SU-DHL-6 (cell line): ENCODE measurements at regions not wholly inside any gene's neighbourhood (a gene's known extent, or its start where the extent isn't known, plus 50 kb on each side); places are given as distances from the start of the nearest gene placed in this dataset.

Experiments used
- H2AFZ ChIP-seq: fragments of 200-600 bp; sonication (generic); 2 replicates; pipeline ENCODE4 v1.6.1; 2014; ENCODE audit warnings: low read depth, mild to moderate bottlenecking, moderate library complexity, mixed read lengths, antibody characterized with exemption, low read length; ENCODE audit not compliant: severe bottlenecking
- H3F3A ChIP-seq: fragments of 200-600 bp; shearing (Covaris generic); 2 replicates; pipeline ENCODE4 v1.6.0; 2016; ENCODE audit warnings: antibody characterized with exemption, mild to moderate bottlenecking; ENCODE audit not compliant: insufficient read depth
- H3K27ac ChIP-seq: fragments of 200-600 bp; sonication (generic); 2 replicates; pipeline ENCODE4 v1.5.1; 2016; ENCODE audit warnings: low read depth, mild to moderate bottlenecking, low read length, moderate library complexity, mixed read lengths
- H3K27me3 ChIP-seq: fragments of 200-600 bp; sonication (generic), shearing (Covaris generic); 2 replicates; pipeline ENCODE4 v1.6.0; 2014; ENCODE audit warnings: mild to moderate bottlenecking, low read length
- H3K36me3 ChIP-seq: fragments of 200-600 bp; sonication (generic); 2 replicates; pipeline ENCODE4 v1.6.1; 2014; ENCODE audit warnings: mild to moderate bottlenecking, low read length, mixed read lengths
- H3K4me2 ChIP-seq: fragments of 300-600, 200-600 bp; shearing (Covaris generic), sonication (generic); 2 replicates; pipeline ENCODE4 v1.6.0; 2014; ENCODE audit warnings: low read length, low read depth, mild to moderate bottlenecking; ENCODE audit not compliant: poor library complexity, severe bottlenecking
- H3K4me3 ChIP-seq: fragments of 200-600 bp; sonication (generic); 2 replicates; pipeline ENCODE4 v1.5.1; 2014; ENCODE audit warnings: antibody characterized with exemption, low read length, mild to moderate bottlenecking, mixed read lengths; ENCODE audit not compliant: insufficient read depth, poor library complexity, severe bottlenecking
- H3K79me2 ChIP-seq: fragments of 200-600 bp; sonication (generic); 2 replicates; pipeline ENCODE4 v1.6.1; 2014; ENCODE audit warnings: mild to moderate bottlenecking, low read length, moderate library complexity; ENCODE audit not compliant: insufficient read depth
- H3K9ac ChIP-seq: fragments of 200-600 bp; sonication (generic); 2 replicates; pipeline ENCODE4 v1.7.0; 2014; ENCODE audit warnings: mild to moderate bottlenecking, low read length
- H3K9me2 ChIP-seq: fragments of 200-600 bp; sonication (generic); replicated peaks from 2 replicates; pipeline ENCODE4 v1.6.1; 2014; ENCODE audit warnings: low read length; ENCODE audit not compliant: insufficient read depth
- H3K9me3 ChIP-seq: fragments of 200-600 bp; sonication (generic); 2 replicates; pipeline ENCODE4 v1.6.1; 2014; ENCODE audit warnings: low read length, mixed read lengths; ENCODE audit not compliant: insufficient read depth
- H4K20me1 ChIP-seq: fragments of 200-600 bp; sonication (generic); 2 replicates; pipeline ENCODE4 v1.6.1; 2014; ENCODE audit warnings: low read depth, mild to moderate bottlenecking, antibody characterized with exemption, low read length, moderate library complexity, mixed read lengths
- EZH2phosphoT487 ChIP-seq: fragments of 200-600 bp; sonication (generic), shearing (Covaris generic); conservative IDR thresholded peaks from 2 replicates; pipeline ENCODE4 v1.6.1; 2018; ENCODE audit warnings: mild to moderate bottlenecking, antibody characterized with exemption, low read length, moderate library complexity, mixed read lengths
- TF ChIP-seq, protein P1 (sequence below): fragments of 200-600 bp; sonication (generic); IDR thresholded peaks from one replicate; pipeline ENCODE4 v1.5.1; 2017; ENCODE audit warnings: antibody characterized with exemption, mild to moderate bottlenecking, low read length, moderate library complexity; ENCODE audit not compliant: insufficient read depth, poor library complexity, severe bottlenecking

DNA sequence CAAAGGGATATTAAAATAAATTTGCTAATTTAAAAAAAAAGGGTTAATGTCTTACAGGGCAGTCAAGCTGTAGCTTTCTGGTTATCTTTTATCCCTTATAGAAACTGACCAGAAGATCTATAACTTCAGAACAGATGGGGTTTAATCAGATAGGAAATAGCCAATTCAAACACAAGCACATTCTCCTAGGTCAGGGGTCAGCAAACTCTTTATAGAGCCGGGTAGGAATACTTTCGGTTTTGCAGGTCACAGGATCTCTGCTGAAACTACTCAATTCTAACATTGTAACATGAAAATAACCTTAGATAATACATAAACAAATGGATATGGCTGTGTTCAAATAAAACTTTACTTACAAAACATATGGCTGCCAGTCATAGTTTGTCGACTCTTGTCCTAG, 479.8 kb downstream of the ADRA2A start:
- Histone ChIP-seq H3K4me3 (no peak overlapping the region), H3K36me3 (no peaks in the 10 kb centered on the region), H4K20me1 (no peaks in the 10 kb centered on the region), H3K4me2 (no peak overlapping the region), H3K27me3 (no peaks in the 10 kb centered on the region), H2AFZ (no peak overlapping the region), H3K9me2 (no peaks in the 10 kb centered on the region), H3K9ac (no peak overlapping the region), H3K79me2 (no peaks in the 10 kb centered on the region), H3K27ac (no peak overlapping the region), H3K9me3 (no peaks in the 10 kb centered on the region), H3F3A (no peaks in the 10 kb centered on the region)
- TF ChIP-seq EZH2phosphoT487, result no peak
- TF ChIP-seq, protein P1, sequence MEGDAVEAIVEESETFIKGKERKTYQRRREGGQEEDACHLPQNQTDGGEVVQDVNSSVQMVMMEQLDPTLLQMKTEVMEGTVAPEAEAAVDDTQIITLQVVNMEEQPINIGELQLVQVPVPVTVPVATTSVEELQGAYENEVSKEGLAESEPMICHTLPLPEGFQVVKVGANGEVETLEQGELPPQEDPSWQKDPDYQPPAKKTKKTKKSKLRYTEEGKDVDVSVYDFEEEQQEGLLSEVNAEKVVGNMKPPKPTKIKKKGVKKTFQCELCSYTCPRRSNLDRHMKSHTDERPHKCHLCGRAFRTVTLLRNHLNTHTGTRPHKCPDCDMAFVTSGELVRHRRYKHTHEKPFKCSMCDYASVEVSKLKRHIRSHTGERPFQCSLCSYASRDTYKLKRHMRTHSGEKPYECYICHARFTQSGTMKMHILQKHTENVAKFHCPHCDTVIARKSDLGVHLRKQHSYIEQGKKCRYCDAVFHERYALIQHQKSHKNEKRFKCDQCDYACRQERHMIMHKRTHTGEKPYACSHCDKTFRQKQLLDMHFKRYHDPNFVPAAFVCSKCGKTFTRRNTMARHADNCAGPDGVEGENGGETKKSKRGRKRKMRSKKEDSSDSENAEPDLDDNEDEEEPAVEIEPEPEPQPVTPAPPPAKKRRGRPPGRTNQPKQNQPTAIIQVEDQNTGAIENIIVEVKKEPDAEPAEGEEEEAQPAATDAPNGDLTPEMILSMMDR, result no peak

DNA sequence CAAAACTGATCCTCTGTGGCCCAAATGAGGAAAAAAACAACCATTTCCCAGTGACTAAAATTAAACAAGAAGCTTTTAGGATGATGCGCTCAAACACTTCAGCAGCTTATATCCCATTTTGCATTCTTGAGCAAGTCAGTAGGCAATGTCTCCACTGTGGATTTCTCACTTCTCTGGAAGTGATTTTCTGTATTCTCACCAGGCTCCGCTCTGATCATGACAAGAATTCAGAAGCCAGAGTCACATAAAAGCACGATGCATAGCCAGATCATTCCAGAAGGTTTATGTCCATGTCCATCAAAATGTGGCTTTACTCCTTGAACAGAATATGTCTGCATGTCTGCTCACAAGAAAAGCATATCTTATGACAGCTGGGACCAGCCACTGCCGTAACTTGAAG, 481.4 kb downstream of the ADRA2A start:
- no peaks in the 10 kb centered on the region for H4K20me1 ChIP-seq
- no peak overlapping the region for H3K4me2 ChIP-seq
- no peaks in the 10 kb centered on the region for H3K27me3 ChIP-seq
- H2AFZ ChIP-seq, result no peak overlapping the region
- no peaks in the 10 kb centered on the region for H3K36me3 ChIP-seq
- no peaks in the 10 kb centered on the region for H3K79me2 ChIP-seq
- H3K4me3 ChIP-seq, result no peak overlapping the region
- H3F3A ChIP-seq, result no peaks in the 10 kb centered on the region
- H3K9me3 ChIP-seq, result no peaks in the 10 kb centered on the region
- H3K9me2 ChIP-seq, result no peaks in the 10 kb centered on the region
- H3K9ac ChIP-seq, result no peak overlapping the region
- no peak overlapping the region for H3K27ac ChIP-seq
- no peak for TF ChIP-seq EZH2phosphoT487
- TF ChIP-seq, protein P1, result no peak

DNA sequence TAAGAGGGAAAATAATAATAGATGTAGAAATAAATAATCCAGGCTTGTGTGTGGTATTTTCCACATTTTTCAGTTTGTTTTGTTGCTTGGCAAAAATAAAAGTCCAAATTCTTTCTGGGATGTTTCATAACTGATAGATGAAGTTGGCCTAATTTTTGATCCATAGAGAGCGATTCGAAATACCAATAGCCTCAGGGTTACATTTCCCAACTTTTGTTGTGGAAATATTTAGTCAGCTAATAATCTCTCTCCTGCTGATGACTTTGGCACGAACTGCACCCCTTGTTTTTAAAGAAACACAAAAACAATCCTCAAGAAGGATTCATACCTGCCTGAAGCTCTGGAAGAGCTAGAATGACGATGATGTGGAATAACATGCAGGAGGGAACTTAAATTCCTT, 483.2 kb downstream of the ADRA2A start:
- Histone ChIP-seq H3K27ac (no peak overlapping the region), H2AFZ (no peak overlapping the region), H3K36me3 (no peaks in the 10 kb centered on the region), H3K27me3 (no peaks in the 10 kb centered on the region), H3K9ac (no peak overlapping the region), H4K20me1 (no peaks in the 10 kb centered on the region), H3K4me3 (no peak overlapping the region), H3K4me2 (no peak overlapping the region), H3K9me3 (no peaks in the 10 kb centered on the region), H3K79me2 (no peaks in the 10 kb centered on the region), H3K9me2 (no peaks in the 10 kb centered on the region), H3F3A (no peaks in the 10 kb centered on the region)
- TF ChIP-seq, protein P1, result no peak
- TF ChIP-seq EZH2phosphoT487, result no peak
